ENCODE measurements at regions not wholly inside any gene's neighbourhood (a gene's known extent, or its start where the extent isn't known, plus 50 kb on each side); places are given as distances from the start of the nearest gene placed in this dataset.

GRCh38 chr20:16678779-16679178 is 51.0 kb upstream of the SNRPB2 start:
- no peak for DNase-seq

GRCh38 chr20:16676891-16677290 is 52.9 kb upstream of the SNRPB2 start:
- no peak for DNase-seq

DNA sequence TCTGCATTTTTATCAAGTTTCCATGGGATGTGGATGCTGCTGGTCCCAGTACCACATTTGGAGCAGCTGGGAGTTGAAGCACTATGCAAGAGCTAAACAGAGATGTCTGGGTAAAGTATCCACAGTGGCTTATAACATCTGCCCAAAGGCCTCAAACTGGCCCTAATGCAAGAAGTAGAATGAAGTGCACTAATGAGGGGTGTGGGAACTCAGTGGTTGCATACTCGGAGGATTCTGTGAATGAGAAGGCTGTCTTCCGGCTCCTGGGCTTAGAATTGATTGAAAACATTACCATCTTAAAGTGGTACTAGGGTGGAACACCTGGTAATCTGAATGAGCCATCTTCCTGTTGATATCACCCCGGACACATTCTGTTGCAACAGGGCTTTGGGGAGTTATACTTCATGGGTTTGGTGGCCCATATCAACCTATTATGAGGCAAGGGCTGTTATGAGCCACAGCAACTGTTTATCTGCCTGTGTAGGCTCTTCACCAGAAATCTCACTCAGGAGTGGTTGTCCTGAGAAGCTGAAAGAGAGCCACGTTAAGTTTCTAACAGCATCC is 54.7 kb upstream of the SNRPB2 start:
- DNase-seq: no peak

- no peak for DNase-seq
Observed at GRCh38 chr20:16674243-16674642, 55.6 kb upstream of the SNRPB2 start.

- no peak for DNase-seq
Observed at GRCh38 chr20:16672299-16672698, 57.5 kb upstream of the SNRPB2 start.

GRCh38 chr20:16671753-16672152 is 58.1 kb upstream of the SNRPB2 start:
- DNase-seq: no peak

DNA sequence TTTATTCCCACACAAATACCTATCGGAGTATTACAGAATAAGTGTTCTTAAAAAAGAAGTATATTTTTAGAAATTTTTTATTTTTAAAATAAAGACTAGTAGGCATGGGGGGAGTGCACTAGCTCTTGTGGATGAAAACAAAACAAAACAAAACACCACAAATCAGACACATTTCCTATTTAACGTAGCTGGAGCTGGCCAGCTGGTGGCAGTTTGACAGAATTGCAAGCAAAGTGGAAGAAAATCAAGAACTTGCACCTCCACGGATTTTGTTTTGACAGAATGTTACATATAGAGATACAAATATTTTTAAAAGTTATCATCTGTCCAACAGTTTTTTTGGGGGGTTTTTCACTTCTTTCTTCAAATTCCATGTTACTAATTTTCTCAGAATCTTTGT is 63.6 kb upstream of the SNRPB2 start:
- no peak for DNase-seq

DNA sequence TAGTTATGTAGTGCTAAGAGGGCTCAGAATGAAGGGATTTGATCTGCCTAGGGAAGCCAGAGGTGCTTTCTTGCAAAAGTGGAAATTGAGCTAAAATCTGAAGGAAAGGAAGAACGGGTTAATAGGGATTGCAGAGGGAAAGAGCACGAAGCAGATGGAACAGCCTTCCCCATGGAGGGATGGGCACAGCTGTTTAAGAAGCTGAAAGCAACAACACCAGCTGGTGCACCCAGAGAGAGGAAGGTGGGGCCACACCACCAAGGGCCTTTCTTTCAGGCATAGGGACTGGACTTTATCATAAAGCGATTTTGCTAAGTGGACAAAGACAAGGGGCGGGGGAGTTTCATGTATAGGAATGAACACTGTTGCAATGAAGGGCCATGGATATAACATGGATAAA is 65.8 kb upstream of the SNRPB2 start:
- no peak for DNase-seq

- DNase-seq: no peak
Observed at GRCh38 chr20:16662467-16662866, 67.4 kb upstream of the SNRPB2 start.

GRCh38 chr20:16661756-16662155 is 68.1 kb upstream of the SNRPB2 start:
- DNase-seq: no peak

GRCh38 chr20:16654858-16655535 is 74.8 kb upstream of the SNRPB2 start:
- DNase-seq: no peak

DNA sequence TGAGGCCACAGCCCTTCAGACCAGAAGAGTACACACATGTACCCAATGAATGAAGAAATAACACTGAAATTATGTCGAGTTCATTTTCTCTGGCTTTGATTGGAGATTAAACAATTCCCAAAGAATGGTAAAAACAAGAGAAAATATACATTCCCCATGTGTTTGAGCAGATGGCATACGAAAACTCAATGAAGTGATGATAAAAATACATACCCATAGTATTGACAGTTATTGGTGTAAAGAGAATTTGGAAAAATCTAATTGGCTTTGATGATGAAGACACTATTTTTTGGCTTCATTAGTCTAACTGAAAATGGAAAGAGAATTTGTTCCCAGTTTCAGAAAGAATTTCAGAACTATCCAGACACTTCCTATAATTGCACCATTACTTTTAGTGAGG is 76.6 kb upstream of the SNRPB2 start:
- DNase-seq: no peak

DNA sequence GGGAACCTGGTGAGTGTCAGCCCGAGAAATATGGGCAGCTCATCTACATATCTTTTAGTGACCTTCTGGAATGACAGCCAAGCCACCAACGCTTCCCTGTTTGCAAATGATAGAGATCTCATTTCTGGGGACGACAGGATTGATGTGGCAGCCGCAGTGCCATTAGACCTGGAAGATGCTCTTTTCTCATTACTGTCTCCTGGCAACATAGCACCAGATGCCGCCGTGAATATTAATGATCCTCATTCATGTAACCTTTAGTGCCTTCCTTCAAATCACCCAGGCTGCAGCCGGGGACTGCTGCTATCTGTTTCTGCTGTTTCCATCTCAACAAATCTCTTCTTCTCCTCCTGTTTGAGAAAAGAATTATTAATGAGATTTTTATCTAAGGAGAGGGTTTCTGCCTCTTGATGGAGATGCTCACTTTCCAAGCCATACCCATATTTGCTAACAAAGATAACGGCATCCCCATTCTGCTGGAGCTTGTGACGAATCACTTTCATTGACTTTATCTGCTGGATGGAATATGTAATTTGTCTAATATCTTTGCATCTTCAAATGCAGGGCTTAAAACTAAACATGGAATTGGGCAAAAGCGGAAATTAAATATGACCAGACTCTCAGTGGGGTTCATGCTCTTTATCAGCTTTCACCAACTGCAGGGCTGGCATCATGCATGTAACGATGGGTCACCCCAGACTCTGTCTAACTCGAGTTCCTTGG is 74.8 kb upstream of the KIF16B start:
- no peak for DNase-seq

GRCh38 chr20:16641511-16642023 is 68.3 kb upstream of the KIF16B start:
- peak; percentile 21 for DNase-seq

DNA sequence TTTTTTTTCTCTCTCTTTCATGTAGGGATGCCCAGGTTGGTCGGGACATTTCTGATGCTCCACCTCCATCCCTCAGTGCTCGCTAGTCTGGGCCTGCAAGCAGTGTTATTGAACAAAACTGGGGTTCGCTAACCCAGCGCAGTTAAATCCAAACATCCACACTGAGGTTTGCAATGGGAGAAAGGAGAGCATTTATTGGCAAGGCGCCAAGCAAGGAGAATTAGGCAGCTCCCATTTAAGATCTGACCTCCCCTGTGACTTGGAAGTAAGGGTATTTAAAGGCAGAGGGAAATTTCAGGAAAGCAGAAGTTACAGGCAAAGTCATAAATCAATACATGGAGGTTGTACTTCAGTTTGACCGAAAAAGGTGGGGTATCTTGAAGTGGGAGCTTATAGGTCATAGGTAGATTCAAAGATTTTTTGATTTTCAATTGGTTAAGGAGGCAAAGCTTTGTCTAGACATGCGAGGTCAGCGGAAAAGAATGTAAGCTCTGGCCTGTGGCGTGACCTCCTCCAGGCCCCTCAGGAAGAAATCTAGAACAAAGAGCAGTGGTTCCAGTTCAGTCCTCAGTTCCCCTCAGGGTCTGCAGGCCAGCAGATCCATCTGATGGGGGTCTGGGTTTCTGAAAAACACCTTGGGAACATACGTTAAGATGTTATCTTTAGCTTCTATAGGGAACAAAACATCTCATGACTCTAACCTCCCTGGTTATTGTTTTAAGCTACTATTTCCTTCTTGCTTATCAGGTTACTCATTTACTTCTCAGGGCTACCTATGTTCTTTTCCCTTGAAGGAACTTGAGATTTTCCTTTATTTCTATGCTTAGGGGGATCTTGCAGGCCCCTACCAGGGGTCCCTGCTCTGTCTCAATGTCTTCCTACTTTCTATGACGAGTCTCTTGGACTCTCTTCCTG is 66.0 kb upstream of the KIF16B start:
- no peak for DNase-seq

DNA sequence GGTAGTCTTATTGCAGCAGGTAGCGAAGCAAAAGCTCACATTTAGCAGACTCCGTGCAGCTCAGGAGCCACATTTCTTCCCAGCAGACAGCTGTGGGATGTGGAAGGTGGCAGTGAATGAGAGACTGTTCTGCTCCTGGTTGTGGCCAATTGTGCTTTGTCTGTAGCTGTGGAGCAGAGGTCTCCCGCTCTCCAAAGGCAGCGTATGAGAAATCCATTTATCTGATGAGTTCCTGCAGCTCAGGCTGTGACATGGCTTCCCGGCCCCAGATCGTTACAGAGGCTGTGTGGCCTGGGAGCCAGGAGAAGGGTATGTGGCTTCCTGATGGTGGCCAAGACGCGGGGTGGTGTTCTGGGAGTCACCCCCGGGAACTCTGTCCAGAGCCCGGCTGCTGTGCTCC is 64.5 kb upstream of the KIF16B start:
- no peak for DNase-seq

DNA sequence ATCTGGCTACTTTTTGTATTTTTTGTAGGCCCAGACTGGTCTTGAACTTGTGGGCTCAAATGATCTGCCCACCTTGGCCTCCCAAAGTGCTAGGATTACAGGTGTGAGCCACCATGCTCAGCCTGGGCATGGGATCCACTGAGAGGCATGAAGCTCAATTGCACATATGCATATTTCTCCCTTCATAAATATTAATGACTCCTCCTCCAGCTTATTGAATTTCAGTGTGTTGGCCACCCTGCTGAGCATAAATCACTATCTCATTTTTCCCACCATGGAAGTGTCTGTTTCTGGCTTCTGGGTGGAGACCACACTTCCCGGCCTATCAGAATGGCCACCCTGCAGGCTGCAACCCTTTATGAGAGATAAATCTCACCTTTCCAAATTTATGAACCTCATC is 53.6 kb upstream of the KIF16B start:
- DNase-seq: no peak

DNA sequence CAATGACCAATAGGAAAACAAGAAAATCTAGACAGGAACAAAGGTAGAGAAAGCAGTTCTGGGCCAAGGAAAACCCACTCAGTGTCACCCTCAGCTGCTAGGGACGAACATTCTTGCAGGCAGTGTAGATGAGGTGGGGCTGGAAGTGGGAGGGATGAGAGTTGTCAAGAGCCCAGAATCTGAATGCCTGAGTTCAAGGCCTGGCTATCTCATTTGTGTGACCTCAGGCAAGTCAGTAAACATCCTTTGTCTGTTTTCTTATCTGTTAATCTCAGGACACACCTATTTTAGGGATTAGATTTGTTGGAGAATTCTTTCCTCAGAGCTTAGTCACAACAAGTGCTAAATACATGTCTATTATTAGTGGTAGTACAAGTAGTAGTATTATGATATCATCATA is 50.9 kb upstream of the KIF16B start:
- no peak for DNase-seq

Measured in left kidney (tissue), 1 donor.